HL-60 (cell line): ENCODE measurements at regions not wholly inside any gene's neighbourhood (a gene's known extent, or its start where the extent isn't known, plus 50 kb on each side); places are given as distances from the start of the nearest gene placed in this dataset.

Experiments used
- DNase-seq, 2 experiments: peaks; one replicate each; pipeline ENCODE4 v3.0.0-alpha.2; 2010 to 2020; ENCODE audit warnings: low read depth in 1 of 2, low spot score in 1 of 2
- H3K27ac ChIP-seq: fragments of 250-450 bp; sonication (Bioruptor Pico); replicated peaks from 2 replicates; pipeline ENCODE4 v1.5.1; 2020; ENCODE audit warnings: mild to moderate bottlenecking, moderate library complexity
- H3K27me3 ChIP-seq: fragments of 250-450 bp; sonication (Bioruptor Pico); 2 replicates; pipeline ENCODE4 v1.5.1; 2021; ENCODE audit warnings: mild to moderate bottlenecking, moderate library complexity; ENCODE audit not compliant: insufficient read depth, poor library complexity, severe bottlenecking
- H3K4me3 ChIP-seq: replicated peaks from 2 replicates; pipeline ENCODE4 v1.5.1; 2011; ENCODE audit warnings: mild to moderate bottlenecking, control low read depth, low read length; ENCODE audit not compliant: insufficient read depth
- GABPA ChIP-seq: IDR thresholded peaks from 2 replicates; pipeline ENCODE4 v1.6.1; 2012; ENCODE audit warnings: low read depth
- POLR2AphosphoS5 ChIP-seq: IDR thresholded peaks from 2 replicates; pipeline ENCODE4 v1.6.1; 2012; ENCODE audit warnings: low read depth
- SPI1 ChIP-seq: IDR thresholded peaks from 2 replicates; pipeline ENCODE4 v1.6.1; 2012; ENCODE audit warnings: low read depth, mild to moderate bottlenecking, borderline replicate concordance
- TF ChIP-seq, protein P1 (sequence below): IDR thresholded peaks from one replicate; pipeline ENCODE4 v1.5.1; 2011; ENCODE audit warnings: low read length, control low read depth, inconsistent platforms; ENCODE audit not compliant: insufficient read depth
- TF ChIP-seq, protein P2 (sequence below): IDR thresholded peaks from 2 replicates; pipeline ENCODE4 v1.6.1; 2012; ENCODE audit warnings: low read depth; ENCODE audit not compliant: insufficient replicate concordance

DNA sequence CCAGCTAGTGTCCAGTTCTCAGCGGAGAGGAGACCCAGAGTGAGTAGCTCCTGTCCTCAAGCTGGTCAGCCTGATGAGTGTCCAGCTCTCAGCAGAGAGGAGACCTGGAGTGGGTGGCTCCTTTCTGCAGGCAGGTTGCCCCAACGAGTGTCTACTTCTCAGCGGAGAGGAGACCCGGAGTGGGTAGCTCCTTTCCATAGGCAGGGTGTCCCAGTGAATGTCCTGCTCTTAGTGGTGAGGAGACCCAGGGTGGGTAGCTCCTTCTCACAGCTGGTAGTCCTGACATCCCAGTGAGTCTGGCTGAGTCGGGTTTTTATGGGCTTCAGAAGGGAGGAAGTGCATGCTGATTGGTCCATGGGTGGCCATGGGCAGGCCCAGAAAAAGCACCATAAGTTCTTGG, 55.7 kb upstream of the NUDT6 start:
- TF ChIP-seq GABPA = no peak
- TF ChIP-seq, protein P1, sequence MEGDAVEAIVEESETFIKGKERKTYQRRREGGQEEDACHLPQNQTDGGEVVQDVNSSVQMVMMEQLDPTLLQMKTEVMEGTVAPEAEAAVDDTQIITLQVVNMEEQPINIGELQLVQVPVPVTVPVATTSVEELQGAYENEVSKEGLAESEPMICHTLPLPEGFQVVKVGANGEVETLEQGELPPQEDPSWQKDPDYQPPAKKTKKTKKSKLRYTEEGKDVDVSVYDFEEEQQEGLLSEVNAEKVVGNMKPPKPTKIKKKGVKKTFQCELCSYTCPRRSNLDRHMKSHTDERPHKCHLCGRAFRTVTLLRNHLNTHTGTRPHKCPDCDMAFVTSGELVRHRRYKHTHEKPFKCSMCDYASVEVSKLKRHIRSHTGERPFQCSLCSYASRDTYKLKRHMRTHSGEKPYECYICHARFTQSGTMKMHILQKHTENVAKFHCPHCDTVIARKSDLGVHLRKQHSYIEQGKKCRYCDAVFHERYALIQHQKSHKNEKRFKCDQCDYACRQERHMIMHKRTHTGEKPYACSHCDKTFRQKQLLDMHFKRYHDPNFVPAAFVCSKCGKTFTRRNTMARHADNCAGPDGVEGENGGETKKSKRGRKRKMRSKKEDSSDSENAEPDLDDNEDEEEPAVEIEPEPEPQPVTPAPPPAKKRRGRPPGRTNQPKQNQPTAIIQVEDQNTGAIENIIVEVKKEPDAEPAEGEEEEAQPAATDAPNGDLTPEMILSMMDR = no peak
- no peak for TF ChIP-seq SPI1
- no peak for TF ChIP-seq POLR2AphosphoS5
- TF ChIP-seq, protein P2, sequence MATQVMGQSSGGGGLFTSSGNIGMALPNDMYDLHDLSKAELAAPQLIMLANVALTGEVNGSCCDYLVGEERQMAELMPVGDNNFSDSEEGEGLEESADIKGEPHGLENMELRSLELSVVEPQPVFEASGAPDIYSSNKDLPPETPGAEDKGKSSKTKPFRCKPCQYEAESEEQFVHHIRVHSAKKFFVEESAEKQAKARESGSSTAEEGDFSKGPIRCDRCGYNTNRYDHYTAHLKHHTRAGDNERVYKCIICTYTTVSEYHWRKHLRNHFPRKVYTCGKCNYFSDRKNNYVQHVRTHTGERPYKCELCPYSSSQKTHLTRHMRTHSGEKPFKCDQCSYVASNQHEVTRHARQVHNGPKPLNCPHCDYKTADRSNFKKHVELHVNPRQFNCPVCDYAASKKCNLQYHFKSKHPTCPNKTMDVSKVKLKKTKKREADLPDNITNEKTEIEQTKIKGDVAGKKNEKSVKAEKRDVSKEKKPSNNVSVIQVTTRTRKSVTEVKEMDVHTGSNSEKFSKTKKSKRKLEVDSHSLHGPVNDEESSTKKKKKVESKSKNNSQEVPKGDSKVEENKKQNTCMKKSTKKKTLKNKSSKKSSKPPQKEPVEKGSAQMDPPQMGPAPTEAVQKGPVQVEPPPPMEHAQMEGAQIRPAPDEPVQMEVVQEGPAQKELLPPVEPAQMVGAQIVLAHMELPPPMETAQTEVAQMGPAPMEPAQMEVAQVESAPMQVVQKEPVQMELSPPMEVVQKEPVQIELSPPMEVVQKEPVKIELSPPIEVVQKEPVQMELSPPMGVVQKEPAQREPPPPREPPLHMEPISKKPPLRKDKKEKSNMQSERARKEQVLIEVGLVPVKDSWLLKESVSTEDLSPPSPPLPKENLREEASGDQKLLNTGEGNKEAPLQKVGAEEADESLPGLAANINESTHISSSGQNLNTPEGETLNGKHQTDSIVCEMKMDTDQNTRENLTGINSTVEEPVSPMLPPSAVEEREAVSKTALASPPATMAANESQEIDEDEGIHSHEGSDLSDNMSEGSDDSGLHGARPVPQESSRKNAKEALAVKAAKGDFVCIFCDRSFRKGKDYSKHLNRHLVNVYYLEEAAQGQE = no peak
- no peak overlapping the region for H3K4me3 ChIP-seq
- no peak overlapping the region for H3K27ac ChIP-seq
- no peak for DNase-seq
- no peaks in the 10 kb centered on the region for H3K27me3 ChIP-seq

DNA sequence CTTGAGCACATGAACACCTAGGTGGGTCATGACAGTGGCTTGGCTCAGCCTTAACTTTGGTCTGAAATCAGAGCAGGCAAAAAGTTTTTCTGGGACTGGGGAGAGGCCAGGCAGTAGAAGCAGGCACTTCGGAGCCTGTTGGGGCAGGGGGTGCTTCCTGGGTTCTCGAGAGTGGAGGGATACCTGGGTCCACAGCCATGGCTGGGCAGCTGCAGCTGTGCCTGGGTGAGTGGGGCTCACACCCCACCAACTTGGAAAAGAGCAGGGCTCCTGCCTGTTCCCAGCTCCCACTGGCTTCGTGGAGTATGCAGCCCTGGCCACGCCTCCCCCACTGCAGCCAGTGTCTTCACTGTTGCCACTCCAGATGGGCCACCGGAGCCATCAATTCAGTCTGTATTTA, 56.4 kb upstream of the NUDT6 start:
- Histone ChIP-seq H3K27me3 (no peaks in the 10 kb centered on the region), H3K27ac (no peak overlapping the region), H3K4me3 (no peak overlapping the region)
- no peak for DNase-seq
- TF ChIP-seq POLR2AphosphoS5 (no peak), GABPA (no peak), SPI1 (no peak)
- TF ChIP-seq, protein P1 = no peak
- TF ChIP-seq, protein P2 = no peak

DNA sequence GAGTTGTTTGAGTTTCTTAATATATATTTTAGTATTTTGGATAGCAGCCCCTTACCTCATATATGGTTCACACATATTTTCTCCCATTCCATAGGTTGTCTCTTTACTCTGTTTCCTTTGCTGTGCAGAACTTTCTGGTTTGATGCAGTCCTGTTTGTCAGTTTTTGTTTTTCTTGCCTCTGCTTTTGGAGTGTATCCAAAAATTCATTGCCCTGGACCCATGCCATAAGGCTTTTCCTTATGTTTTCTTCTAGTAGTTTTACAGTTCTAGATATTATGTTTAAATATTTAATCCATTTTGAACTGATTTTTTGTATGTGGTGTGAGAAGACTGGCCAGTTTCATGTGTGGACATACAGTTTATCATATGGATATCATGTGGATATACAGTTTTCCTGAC, 58.5 kb upstream of the NUDT6 start:
- Histone ChIP-seq H3K27me3 (no peaks in the 10 kb centered on the region), H3K27ac (no peak overlapping the region), H3K4me3 (no peak overlapping the region)
- DNase-seq = no peak
- TF ChIP-seq POLR2AphosphoS5 (no peak), SPI1 (no peak), GABPA (no peak)

DNA sequence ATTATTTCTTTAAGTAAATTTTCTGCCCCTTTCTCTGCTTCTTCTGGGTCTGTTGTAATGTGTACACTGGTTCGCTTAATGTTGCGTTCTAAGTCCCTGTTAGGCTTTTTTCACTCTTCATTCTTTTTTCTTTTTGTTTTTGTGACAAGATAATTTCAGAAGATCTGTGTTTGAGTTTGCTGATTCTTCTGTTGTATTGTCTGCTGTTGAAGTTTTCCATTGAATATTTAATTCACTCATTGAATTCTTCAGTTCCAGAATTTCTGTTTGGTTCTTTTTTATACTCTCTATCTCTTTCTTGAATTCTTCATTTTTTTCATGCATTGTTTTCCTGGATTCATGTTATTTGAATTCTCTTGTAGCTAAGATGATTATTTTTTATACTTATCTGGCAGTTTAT, 66.3 kb upstream of the NUDT6 start:
- DNase-seq = no peak
- Histone ChIP-seq H3K4me3 (no peak overlapping the region), H3K27ac (no peak overlapping the region), H3K27me3 (no peaks in the 10 kb centered on the region)
- no peak for TF ChIP-seq GABPA
- TF ChIP-seq, protein P1 = no peak
- TF ChIP-seq, protein P2 = no peak
- TF ChIP-seq SPI1 = no peak
- TF ChIP-seq POLR2AphosphoS5 = no peak
